CD14-positive monocyte (primary cell): ENCODE measurements at regions not wholly inside any gene's neighbourhood (a gene's known extent, or its start where the extent isn't known, plus 50 kb on each side); places are given as distances from the start of the nearest gene placed in this dataset.
"Not testable (repeated sequence)": the region's sequence is repeated elsewhere in the genome, so short reads cannot be mapped to it uniquely, and the experiment has no call there.

Source experiments
- DNase-seq, 3 donors: peaks; one replicate each; pipeline ENCODE4 v3.0.0-alpha.2; 2011 to 2022
- H2AFZ ChIP-seq: 2 replicates; pipeline ENCODE4 v1.6.0; 2012; ENCODE audit warnings: mild to moderate bottlenecking, low read depth, low read length, inconsistent platforms; ENCODE audit not compliant: insufficient read depth, poor library complexity, severe bottlenecking
- H3K27ac ChIP-seq, 2 donors: 1 replicate in 1 of 2; 2 replicates in 1 of 2; pipeline ENCODE4 v1.5.1; 2012 to 2013; ENCODE audit warnings: low read length in 2 of 2, control low read depth in 1 of 2, inconsistent platforms in 1 of 2, low read depth in 1 of 2, mild to moderate bottlenecking in 1 of 2
- H3K27me3 ChIP-seq, 2 donors: one replicate each; pipeline versions ENCODE4 v1.6.0 to v1.6.1; 2011 to 2013; ENCODE audit warnings: low read length in 2 of 2; ENCODE audit not compliant: control insufficient read depth in 2 of 2, insufficient read depth in 2 of 2
- H3K36me3 ChIP-seq, 2 donors: replicated peaks in 1 of 2; 1 replicate in 1 of 2; 2 replicates in 1 of 2; pipeline versions ENCODE4 v1.5.1 to v1.6.1; 2012 to 2013; ENCODE audit warnings: low read length in 2 of 2, control low read depth in 1 of 2, inconsistent platforms in 1 of 2, mild to moderate bottlenecking in 1 of 2; ENCODE audit not compliant: insufficient read depth in 2 of 2, control insufficient read depth in 1 of 2
- H3K4me1 ChIP-seq, 2 donors: 1 replicate in 1 of 2; 2 replicates in 1 of 2; pipeline versions ENCODE4 v1.5.1 to v1.6.1; 2012 to 2013; ENCODE audit warnings: low read length in 2 of 2, control low read depth in 1 of 2, inconsistent platforms in 1 of 2, mild to moderate bottlenecking in 1 of 2, moderate library complexity in 1 of 2; ENCODE audit not compliant: insufficient read depth in 2 of 2, control insufficient read depth in 1 of 2
- H3K4me2 ChIP-seq: replicated peaks from 2 replicates; pipeline ENCODE3; 2012; ENCODE audit warnings: low read length, moderate library complexity, mild to moderate bottlenecking; ENCODE audit not compliant: poor library complexity, severe bottlenecking; ENCODE audit errors: extremely low read depth
- H3K4me3 ChIP-seq, 3 experiments: fragments of 200-600 bp in 1 of 3; sonication (generic) in 1 of 3; replicated peaks in 1 of 3; 1 replicate in 2 of 3; 2 replicates in 1 of 3; pipeline ENCODE4 v1.5.1; 2011 to 2013; ENCODE audit warnings: low read length in 3 of 3, mild to moderate bottlenecking in 3 of 3, control low read depth in 2 of 3, low read depth in 2 of 3, inconsistent platforms in 1 of 3, moderate library complexity in 1 of 3
- H3K79me2 ChIP-seq: 2 replicates; pipeline ENCODE4 v1.6.0; 2012; ENCODE audit warnings: mild to moderate bottlenecking, control low read depth, inconsistent platforms, low read length, moderate library complexity; ENCODE audit not compliant: insufficient read depth
- H3K9ac ChIP-seq: 2 replicates; pipeline ENCODE4 v1.6.0; 2017; ENCODE audit warnings: low read length, mild to moderate bottlenecking; ENCODE audit not compliant: insufficient read depth, poor library complexity, severe bottlenecking
- H3K9me3 ChIP-seq, 2 donors: replicated peaks in 1 of 2; 1 replicate in 1 of 2; 2 replicates in 1 of 2; pipeline versions ENCODE4 v1.5.1 to v1.6.1; 2012 to 2013; ENCODE audit warnings: low read length in 2 of 2, control low read depth in 1 of 2; ENCODE audit not compliant: control insufficient read depth in 1 of 2, insufficient read depth in 1 of 2
- H4K20me1 ChIP-seq: 2 replicates; pipeline ENCODE4 v1.6.0; 2012; ENCODE audit warnings: mild to moderate bottlenecking, low read length, control low read depth, moderate library complexity; ENCODE audit not compliant: insufficient read depth
- H3K27ac Mint-ChIP-seq, 7 donors: one replicate each; pipeline ENCODE4 v1.8.0; 2020; ENCODE audit warnings: mild to moderate bottlenecking in 7 of 7, mixed read lengths in 7 of 7, moderate library complexity in 6 of 7, inconsistent platforms in 2 of 7
- H3K27me3 Mint-ChIP-seq, 3 donors: one replicate each; pipeline ENCODE4 v1.8.0; 2021 to 2022; ENCODE audit warnings: low read depth in 3 of 3, mild to moderate bottlenecking in 3 of 3, mixed read lengths in 3 of 3, moderate library complexity in 3 of 3, inconsistent platforms in 1 of 3
- H3K36me3 Mint-ChIP-seq, 2 donors: one replicate each; pipeline ENCODE4 v1.8.0; 2020; ENCODE audit warnings: mixed read lengths in 2 of 2, inconsistent platforms in 1 of 2, mild to moderate bottlenecking in 1 of 2
- H3K4me1 Mint-ChIP-seq: one replicate; pipeline ENCODE4 v1.8.0; 2020; ENCODE audit warnings: mild to moderate bottlenecking, mixed read lengths
- H3K4me3 Mint-ChIP-seq, 2 donors: one replicate each; pipeline ENCODE4 v1.8.0; 2020; ENCODE audit warnings: mild to moderate bottlenecking in 2 of 2, mixed read lengths in 2 of 2, moderate library complexity in 1 of 2
- H3K9me3 Mint-ChIP-seq, 7 donors: one replicate each; pipeline ENCODE4 v1.8.0; 2020 to 2022; ENCODE audit warnings: mixed read lengths in 7 of 7, mild to moderate bottlenecking in 6 of 7, moderate library complexity in 6 of 7, inconsistent platforms in 2 of 7
- WGBS: methylation state at CpG from one replicate; pipeline ENCODE4 v1.1.5; 2013; ENCODE audit warnings: missing lambda C conversion rate; ENCODE audit not compliant: insufficient coverage; 5-methylcytosine and 5-hydroxymethylcytosine counted together
- intact Hi-C, 2 donors: fragments of 100-400 bp; cut with micrococcal nuclease; formaldehyde crosslinking; loops; one replicate each; pipeline versions ENCODE4 v1.15.0 to v1.15.1; 2023
- TF ChIP-seq, protein P1 (sequence below): fragments of 200-600 bp; IDR thresholded peaks from one replicate; pipeline ENCODE4 v1.8.0; 2022; ENCODE audit warnings: antibody characterized with exemption, mild to moderate bottlenecking

DNA sequence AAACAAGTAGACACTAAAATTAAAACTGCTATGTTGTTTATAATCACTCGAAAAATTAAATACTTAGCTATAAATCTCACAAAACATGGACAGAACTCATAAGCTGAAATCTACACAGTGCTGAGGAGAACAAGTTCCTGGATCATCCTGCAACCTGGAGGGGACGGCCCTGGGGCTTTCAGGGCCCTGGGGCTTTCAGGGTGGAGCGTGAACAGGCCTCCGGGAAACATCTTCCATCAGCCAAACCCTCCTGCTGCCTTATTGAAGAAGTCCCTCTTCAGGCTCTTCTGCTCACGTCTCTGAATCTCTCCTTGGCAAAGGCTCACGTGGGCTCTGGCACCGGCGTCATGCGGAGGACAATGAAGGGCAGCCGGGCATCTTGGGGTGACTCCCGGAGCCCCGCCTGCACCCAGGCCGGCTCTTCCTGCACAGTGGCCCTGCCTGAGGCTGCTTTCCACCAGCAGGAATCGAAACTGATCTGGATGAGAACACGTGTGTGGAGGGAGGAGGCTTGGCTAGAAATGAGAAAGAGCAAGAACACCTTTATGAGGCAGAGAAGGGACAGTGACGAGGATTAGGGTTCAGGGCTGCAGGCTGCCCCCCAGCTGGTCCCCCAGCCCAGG, 127.3 kb downstream of the CDRT15L2 start:
- H3K9ac ChIP-seq, result no peak overlapping the region
- H3K4me1 ChIP-seq, result no peaks in the 10 kb centered on the region
- H3K27ac Mint-ChIP-seq, result no peak overlapping the region
- H3K27me3 ChIP-seq, result no peaks in the 10 kb centered on the region
- H3K4me1 Mint-ChIP-seq, result peaks cover 5% of the 10 kb centered on the region
- H3K9me3 Mint-ChIP-seq, result peaks cover 0 to 5% (median 0%) of the 10 kb centered on the region in 7 donors
- 97% methylated on average over 10 of the region's 16 CpGs for WGBS
- H3K36me3 ChIP-seq, result no peaks in the 10 kb centered on the region
- no peak for DNase-seq
- no peak overlapping the region for H3K27ac ChIP-seq
- no peaks in the 10 kb centered on the region for H3K79me2 ChIP-seq
- intact Hi-C loops, result no loop called here
- H4K20me1 ChIP-seq, result no peaks in the 10 kb centered on the region
- no peak overlapping the region for H3K4me3 Mint-ChIP-seq
- H3K9me3 ChIP-seq, result no peaks in the 10 kb centered on the region
- TF ChIP-seq, protein P1, sequence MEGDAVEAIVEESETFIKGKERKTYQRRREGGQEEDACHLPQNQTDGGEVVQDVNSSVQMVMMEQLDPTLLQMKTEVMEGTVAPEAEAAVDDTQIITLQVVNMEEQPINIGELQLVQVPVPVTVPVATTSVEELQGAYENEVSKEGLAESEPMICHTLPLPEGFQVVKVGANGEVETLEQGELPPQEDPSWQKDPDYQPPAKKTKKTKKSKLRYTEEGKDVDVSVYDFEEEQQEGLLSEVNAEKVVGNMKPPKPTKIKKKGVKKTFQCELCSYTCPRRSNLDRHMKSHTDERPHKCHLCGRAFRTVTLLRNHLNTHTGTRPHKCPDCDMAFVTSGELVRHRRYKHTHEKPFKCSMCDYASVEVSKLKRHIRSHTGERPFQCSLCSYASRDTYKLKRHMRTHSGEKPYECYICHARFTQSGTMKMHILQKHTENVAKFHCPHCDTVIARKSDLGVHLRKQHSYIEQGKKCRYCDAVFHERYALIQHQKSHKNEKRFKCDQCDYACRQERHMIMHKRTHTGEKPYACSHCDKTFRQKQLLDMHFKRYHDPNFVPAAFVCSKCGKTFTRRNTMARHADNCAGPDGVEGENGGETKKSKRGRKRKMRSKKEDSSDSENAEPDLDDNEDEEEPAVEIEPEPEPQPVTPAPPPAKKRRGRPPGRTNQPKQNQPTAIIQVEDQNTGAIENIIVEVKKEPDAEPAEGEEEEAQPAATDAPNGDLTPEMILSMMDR, result no peak
- H3K4me2 ChIP-seq, result no peak overlapping the region
- H3K27me3 Mint-ChIP-seq, result peaks cover 1 to 7% (median 6%) of the 10 kb centered on the region in 3 donors
- no peak overlapping the region for H3K4me3 ChIP-seq
- H2AFZ ChIP-seq, result no peak overlapping the region
- no peaks in the 10 kb centered on the region for H3K36me3 Mint-ChIP-seq

- H3K27me3 Mint-ChIP-seq, H3K27ac ChIP-seq, H3K27me3 ChIP-seq, H3K9me3 Mint-ChIP-seq, H2AFZ ChIP-seq, H3K4me1 ChIP-seq, intact Hi-C loops, H3K4me1 Mint-ChIP-seq, H3K4me3 Mint-ChIP-seq, H3K9me3 ChIP-seq, DNase-seq, H3K36me3 ChIP-seq, H4K20me1 ChIP-seq, H3K4me2 ChIP-seq, H3K9ac ChIP-seq, H3K4me3 ChIP-seq, H3K27ac Mint-ChIP-seq, H3K36me3 Mint-ChIP-seq, H3K79me2 ChIP-seq: not testable (repeated sequence)
- 77% methylated on average over 7 of the region's 11 CpGs for WGBS
These were observed 129.3 kb downstream of the CDRT15L2 start for GRCh38 chr17:20708821-20709220.

GRCh38 chr17:20716481-20716880, 137.0 kb downstream of the CDRT15L2 start:
- H3K4me2 ChIP-seq, H3K4me3 ChIP-seq, H3K27me3 ChIP-seq, H3K4me3 Mint-ChIP-seq, H3K79me2 ChIP-seq, H2AFZ ChIP-seq, intact Hi-C loops, H3K27me3 Mint-ChIP-seq, H3K36me3 ChIP-seq, H3K9ac ChIP-seq, H3K9me3 Mint-ChIP-seq, H3K9me3 ChIP-seq, H3K4me1 ChIP-seq, H3K36me3 Mint-ChIP-seq, H3K4me1 Mint-ChIP-seq, DNase-seq, H3K27ac Mint-ChIP-seq, H4K20me1 ChIP-seq, H3K27ac ChIP-seq: not testable (repeated sequence)
- no CpG with 5 or more reads among the region's 3 CpGs for WGBS
